GM12892 (cell line): ENCODE measurements at regions not wholly inside any gene's neighbourhood (a gene's known extent, or its start where the extent isn't known, plus 50 kb on each side); places are given as distances from the start of the nearest gene placed in this dataset.

Source experiments
- POLR2A ChIP-seq: IDR thresholded peaks from 2 replicates; pipeline ENCODE4 v1.6.1; 2011; ENCODE audit warnings: low read depth, low read length, control low read depth
- POLR2AphosphoS5 ChIP-seq: IDR thresholded peaks from 2 replicates; pipeline ENCODE4 v1.6.1; 2011; ENCODE audit warnings: low read depth, low read length, control low read depth

DNA sequence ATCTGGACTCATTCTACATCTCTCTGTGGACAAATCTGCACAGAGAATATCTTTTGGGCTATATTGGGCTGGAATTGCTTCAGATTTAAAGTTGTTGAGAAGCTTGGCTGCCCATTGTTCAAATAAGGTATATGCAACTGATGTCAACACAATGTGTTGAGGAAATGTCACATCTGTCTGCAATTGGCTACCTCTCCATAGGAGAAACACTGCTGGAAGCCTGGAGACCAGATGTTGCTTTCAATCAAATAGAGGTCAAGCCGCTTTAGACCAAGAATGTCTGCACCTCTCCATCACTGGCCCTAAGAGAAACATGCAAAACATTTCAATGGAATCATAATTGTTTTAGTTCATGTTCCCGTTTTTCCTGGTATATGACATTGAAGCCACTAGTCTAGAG lies 720.2 kb downstream of the SLC4A3 start:
- no peak for TF ChIP-seq POLR2A
- no peak for TF ChIP-seq POLR2AphosphoS5
